ENCODE measurements at regions not wholly inside any gene's neighbourhood (a gene's known extent, or its start where the extent isn't known, plus 50 kb on each side); places are given as distances from the start of the nearest gene placed in this dataset.

DNA sequence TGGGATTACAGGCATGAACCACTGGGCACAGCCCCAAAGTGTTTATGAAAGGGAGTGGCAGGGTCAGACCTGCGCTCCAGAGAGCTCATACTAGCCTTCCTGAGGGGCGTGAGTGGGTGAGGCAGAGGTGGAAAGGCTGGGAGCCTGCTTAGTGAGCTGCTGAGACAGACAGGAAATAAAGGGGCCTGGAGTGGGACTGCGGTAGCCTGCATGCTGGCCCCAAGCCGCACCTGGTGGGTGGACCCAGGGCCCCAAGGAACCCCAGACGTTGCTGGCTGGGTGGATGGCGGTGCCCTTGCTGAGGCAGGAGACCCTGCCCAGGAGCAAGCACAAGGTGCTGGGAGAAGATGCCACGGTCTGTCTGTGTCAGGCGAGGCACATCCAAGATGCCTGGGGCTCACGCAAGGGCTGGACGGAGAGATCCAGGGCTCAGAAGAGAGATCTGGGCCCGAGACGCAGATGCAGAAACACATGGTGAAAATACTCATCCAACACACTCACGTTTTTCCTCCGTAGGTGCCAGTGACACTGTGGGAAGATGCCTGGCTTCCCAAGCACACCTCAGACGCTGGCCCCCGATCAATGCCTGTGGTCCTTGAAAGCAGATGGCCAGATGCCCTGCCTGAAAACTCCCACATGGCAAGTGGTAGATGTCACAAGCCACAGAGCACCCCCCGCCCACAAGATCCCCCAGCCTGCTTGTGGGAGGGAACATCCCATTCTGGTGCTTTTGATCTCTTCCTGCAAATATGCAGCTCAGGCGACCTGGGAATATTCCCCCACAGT, 151.1 kb downstream of the GLI2 start:
- TF ChIP-seq, protein P1, sequence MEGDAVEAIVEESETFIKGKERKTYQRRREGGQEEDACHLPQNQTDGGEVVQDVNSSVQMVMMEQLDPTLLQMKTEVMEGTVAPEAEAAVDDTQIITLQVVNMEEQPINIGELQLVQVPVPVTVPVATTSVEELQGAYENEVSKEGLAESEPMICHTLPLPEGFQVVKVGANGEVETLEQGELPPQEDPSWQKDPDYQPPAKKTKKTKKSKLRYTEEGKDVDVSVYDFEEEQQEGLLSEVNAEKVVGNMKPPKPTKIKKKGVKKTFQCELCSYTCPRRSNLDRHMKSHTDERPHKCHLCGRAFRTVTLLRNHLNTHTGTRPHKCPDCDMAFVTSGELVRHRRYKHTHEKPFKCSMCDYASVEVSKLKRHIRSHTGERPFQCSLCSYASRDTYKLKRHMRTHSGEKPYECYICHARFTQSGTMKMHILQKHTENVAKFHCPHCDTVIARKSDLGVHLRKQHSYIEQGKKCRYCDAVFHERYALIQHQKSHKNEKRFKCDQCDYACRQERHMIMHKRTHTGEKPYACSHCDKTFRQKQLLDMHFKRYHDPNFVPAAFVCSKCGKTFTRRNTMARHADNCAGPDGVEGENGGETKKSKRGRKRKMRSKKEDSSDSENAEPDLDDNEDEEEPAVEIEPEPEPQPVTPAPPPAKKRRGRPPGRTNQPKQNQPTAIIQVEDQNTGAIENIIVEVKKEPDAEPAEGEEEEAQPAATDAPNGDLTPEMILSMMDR (IDR thresholded peaks at IDR 0.05): no peak
- TF ChIP-seq POLR2A (IDR thresholded peaks at IDR 0.05): no peak
